IPS-11a (cell line): ENCODE measurements at regions not wholly inside any gene's neighbourhood (a gene's known extent, or its start where the extent isn't known, plus 50 kb on each side); places are given as distances from the start of the nearest gene placed in this dataset.

Experiments used
- H3K4me3 ChIP-seq: one replicate; pipeline ENCODE4 v1.5.1; 2013; ENCODE audit warnings: low read depth, low read length, control low read depth

DNA sequence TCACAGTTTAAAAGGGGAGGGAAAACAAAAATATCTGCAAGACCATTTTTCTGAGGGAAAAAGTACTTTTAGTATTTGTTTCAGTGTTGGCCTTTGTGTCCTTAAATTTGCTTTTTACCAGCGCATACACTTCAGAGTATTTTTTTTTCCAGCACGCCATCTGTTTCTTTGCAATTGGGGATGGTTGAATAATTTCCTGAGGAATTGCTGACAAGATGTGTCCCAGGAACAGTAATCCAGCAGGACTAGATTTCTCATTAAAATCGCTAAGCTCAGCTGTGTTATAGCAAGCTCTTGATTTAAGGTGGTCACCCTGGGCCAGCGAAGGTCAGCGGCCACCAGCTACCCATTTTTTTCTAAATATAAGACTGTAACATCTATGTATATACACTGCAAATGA, 156.9 kb upstream of the RHOBTB1 start:
- H3K4me3 ChIP-seq: no peak overlapping the region

DNA sequence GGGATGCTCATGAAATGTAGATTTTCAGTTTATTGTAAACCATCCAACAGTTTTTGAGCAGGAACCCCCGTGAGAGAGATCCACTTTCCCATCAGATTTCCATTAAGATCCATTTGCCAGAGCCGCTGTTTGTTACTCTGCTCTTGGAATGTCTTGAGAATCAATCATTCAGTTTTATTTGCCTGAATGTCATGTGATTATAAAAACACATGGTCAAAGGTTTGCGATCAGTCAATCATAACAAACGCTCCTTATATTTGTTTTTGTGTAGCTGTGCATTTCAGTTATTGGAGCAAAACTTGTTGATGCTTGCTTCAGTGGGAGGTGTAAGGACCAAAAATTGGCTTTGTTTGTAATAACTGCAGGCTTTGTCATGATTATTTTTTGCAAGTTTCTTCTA, 155.8 kb upstream of the RHOBTB1 start:
- no peak overlapping the region for H3K4me3 ChIP-seq

GRCh38 chr10:61098966-61099365, 155.0 kb upstream of the RHOBTB1 start:
- no peak overlapping the region for H3K4me3 ChIP-seq

GRCh38 chr10:61097026-61097425, 153.0 kb upstream of the RHOBTB1 start:
- no peak overlapping the region for H3K4me3 ChIP-seq

- no peak overlapping the region for H3K4me3 ChIP-seq
Observed at GRCh38 chr10:61096056-61096455, 152.1 kb upstream of the RHOBTB1 start.

GRCh38 chr10:61091531-61091930, 147.5 kb upstream of the RHOBTB1 start:
- H3K4me3 ChIP-seq: no peak overlapping the region

DNA sequence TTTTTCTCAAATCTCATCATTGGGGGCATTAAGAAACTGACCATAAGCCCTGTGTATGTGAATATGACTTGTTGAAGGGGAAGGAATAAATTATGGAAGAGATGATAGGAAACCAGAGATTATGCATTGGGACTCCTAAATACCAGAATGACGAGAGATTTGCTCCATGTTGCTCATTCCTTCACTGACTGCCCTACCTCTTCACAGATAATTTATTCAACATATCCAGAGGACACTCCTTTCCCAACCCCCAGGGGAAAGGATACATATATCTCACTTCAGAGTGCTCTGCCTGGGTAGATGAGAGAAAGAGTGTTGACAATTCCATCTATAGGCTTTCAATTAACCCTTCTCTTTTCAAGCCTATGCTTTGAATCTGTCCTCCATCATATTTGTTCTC, 145.3 kb upstream of the RHOBTB1 start:
- no peak overlapping the region for H3K4me3 ChIP-seq

DNA sequence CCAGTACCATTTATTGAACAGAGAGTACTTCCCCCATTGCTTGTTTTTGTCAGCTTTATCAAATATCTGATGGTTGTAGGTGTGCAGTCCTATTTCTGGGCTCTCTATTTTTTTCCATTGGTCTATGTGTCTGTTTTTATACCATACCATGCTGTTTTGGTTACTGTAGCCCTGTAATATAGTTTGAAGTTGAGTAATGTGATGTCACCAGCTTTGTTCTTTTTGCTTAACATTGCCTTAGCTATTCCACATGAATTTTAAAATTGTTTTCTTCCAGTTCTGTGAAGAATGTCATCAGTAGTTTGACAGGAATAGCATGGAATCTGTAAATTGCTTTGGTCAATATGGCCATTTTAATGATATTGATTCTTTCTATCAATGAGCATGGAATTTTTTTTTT, 140.5 kb upstream of the RHOBTB1 start:
- no peak overlapping the region for H3K4me3 ChIP-seq

DNA sequence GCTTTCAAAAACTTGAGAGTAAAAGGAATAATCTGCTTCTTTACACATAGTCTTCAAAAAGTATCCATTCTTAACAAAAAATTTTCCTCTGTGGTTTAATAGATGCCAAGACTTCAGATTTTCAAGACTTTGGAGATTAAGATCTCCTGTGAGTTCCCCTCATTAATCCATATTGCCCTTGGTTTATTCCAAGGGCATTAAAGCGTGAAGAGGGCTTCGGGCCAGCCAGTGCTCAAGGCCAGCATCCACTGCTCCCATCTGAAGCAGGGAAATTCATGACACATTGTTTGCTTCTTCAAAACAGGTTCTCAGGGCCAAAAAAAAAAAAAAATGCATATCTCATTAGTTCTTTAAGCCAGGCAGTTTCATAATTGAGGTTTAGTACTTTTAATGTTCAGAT, 137.3 kb upstream of the RHOBTB1 start:
- H3K4me3 ChIP-seq: no peak overlapping the region

DNA sequence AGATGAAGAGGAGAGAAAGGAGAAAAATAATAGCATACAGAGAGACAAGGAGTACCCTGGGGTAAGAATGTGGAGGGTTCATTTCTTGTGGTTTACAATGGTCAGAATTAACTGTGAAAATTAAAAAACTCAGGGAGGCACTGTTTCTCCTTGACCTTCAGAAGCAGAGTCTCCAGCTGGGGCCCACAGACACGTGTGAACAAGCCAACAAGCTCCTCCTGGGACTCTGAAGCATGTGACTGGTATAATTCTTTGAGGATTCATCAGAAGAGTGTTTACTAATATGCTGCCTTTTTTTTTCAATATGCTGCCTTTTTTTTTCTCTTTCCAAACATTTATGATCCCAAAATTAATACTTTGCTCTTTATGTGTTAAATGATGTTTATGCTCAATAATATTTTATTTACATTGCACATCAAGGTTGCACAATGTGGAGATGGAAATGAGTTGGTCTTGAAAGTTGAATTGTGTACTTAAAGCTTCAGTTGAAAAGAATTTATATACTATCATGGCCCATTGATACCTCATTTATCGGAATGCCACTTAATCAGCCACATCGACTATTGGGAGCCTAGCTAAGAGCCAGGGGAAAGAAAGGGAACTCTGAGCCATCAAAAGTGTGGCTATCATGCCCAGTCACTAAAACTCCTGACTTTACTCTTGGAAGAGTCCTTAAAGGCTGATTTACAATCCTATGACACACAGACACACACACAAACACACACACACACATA, 134.7 kb upstream of the RHOBTB1 start:
- H3K4me3 ChIP-seq: no peak overlapping the region

GRCh38 chr10:61076572-61077114, 132.7 kb upstream of the RHOBTB1 start:
- H3K4me3 ChIP-seq: no peak overlapping the region

GRCh38 chr10:61073391-61073790, 129.4 kb upstream of the RHOBTB1 start:
- no peak overlapping the region for H3K4me3 ChIP-seq

GRCh38 chr10:61071580-61071979, 127.6 kb upstream of the RHOBTB1 start:
- H3K4me3 ChIP-seq: no peak overlapping the region

DNA sequence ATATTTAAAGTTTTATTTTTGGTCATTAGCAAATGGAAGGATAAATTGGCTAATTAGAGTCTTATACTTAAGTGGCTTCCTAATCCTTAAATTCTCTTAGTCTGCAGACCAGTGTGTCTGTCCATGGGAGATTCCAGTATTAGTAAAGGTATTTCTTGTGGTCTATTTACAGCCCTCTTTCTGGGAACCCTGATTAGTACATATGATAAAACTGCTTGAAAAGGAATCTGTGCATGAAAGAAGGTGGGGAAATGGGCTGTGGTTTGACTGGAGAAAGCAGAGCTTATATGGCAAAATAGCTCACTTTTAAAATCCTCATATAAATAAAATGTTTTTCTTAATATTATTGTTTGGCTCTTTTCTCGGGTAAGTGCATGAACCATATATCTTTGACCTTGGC, 124.5 kb upstream of the RHOBTB1 start:
- H3K4me3 ChIP-seq: no peak overlapping the region

DNA sequence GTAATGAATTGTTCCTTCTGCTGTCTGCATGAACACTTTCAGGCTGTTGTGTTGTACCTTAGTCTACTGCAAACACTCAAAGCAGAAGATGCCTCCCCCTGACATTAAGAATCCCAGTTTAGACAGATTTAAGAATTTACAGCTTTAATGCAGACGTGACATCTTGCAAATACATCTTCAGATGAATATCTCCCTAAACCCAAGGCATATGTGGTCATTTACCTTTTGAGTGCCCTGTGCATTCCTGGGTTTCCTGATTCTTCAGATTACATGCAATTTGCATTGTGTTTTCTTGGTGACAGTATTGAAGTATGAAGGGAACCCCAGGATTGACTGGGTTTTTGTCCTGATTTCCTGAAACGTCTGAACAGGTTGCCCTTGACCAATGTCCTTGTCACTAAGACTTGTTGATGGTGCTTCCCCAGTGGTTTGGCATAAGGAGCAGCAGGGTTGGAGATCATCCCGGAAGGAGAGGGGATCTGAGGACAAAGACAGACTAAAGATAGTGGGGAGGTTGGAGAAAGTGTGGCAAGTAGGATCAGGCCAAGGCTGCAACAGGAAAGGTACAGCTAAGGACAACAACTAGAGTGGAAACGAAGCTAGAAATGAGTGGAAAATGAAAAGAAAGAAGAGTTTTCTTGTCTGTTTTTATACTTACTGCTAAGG, 123.8 kb upstream of the RHOBTB1 start:
- H3K4me3 ChIP-seq: no peak overlapping the region

GRCh38 chr10:61066661-61067344, 122.8 kb upstream of the RHOBTB1 start:
- no peak overlapping the region for H3K4me3 ChIP-seq

DNA sequence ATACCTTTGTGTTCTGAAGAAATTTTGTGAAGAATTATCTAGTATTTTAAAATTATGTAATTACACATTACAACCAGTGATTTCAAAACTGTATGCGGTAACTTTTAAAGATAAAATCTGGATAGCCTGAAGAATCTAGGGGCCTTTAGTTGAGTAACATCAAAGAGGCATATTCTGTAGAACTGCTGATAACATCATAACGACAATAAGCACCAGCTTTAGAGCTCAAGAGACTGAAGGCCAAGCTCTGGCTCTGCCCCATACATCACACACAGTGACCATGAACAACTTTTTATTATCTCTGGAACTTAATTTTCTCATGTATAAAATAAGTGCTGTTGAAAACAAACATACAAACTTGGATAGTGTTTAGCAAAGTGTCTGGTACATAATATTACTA, 121.1 kb upstream of the RHOBTB1 start:
- H3K4me3 ChIP-seq: no peak overlapping the region

GRCh38 chr10:61064356-61064755, 120.4 kb upstream of the RHOBTB1 start:
- H3K4me3 ChIP-seq: no peak overlapping the region

- H3K4me3 ChIP-seq: no peak overlapping the region
Observed at GRCh38 chr10:61063901-61064300, 119.9 kb upstream of the RHOBTB1 start.

- H3K4me3 ChIP-seq: no peak overlapping the region
Observed at GRCh38 chr10:61063034-61063433, 119.0 kb upstream of the RHOBTB1 start.

DNA sequence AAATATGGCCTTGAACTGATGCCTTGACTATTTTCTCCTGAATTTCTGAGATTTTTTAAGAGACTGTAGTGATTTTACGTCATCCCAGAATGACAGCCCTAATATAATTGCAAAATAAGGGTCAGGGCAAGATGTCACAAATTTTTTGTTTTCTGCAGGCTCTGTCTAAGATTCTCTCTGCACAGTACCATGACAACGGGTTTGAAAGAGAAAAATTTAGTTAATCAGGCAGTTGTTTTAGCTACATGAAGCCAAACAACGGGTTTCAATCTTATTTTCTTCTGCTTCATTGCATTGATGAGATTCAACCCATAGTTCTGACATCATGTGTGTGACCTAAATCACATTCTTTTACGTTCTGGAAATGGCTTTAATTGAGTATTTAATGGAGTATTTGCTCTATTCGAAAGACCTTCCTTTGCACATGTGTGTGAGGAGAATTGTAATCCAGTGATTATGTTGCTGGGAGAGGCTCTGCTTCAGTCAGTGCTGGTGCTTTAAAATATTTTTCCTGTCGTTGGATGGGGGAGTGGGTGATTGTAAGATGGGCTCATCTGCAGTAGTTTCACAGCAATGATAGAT, 118.0 kb upstream of the RHOBTB1 start:
- no peak overlapping the region for H3K4me3 ChIP-seq

DNA sequence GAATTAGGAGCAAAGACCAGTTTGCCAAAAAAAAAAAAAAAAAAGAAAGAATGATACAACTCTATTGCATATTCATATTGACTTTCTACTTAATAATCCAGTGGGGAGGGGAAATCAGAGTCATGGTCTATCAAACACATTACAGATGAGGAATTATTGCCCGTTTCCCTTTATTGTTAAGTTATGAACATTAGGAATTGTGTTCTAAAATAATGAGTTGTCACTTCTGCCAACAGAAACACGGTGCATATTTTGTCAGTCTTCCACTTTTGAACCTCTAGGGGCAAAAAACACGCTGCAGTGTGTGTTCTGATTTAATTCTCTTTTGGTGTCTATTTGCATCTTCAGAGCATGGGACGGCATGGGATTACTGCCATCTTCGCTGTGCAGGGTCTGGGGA, 115.7 kb upstream of the RHOBTB1 start:
- H3K4me3 ChIP-seq: no peak overlapping the region
